ENCODE measurements at regions not wholly inside any gene's neighbourhood (a gene's known extent, or its start where the extent isn't known, plus 50 kb on each side); places are given as distances from the start of the nearest gene placed in this dataset.

DNA sequence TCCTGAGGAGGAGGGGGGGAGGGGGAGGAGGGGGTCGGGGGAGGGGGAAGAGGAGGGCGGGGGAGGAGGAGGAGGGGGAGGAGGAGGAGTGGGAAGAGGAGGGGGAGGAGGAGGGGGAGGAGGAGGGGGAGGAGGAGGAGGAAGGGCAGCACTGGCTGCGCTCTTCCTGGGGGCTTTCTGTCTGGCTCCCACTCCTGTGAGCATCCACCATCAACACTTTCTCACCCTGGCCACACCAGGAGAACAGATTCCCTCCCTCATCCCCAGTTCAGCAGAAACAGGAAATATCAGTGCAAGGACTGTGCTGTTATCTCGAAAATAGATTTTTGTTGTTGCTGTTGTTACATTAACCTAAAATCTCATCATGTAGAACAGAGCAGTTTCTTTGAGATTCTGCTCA lies 530.5 kb downstream of the ACTR3B start:
- H3K27ac ChIP-seq (replicated peaks; ENCODE audit: low read length): no peak overlapping the region
- no peak overlapping the region for H4K8ac ChIP-seq (ENCODE audit: low read depth, low read length)
- H3K4me2 ChIP-seq (ENCODE audit: insufficient read depth, low read length, poor library complexity, severe bottlenecking): no peak overlapping the region
- no peak overlapping the region for H2BK5ac ChIP-seq (ENCODE audit: low read length)
- no peak overlapping the region for H2BK15ac ChIP-seq (ENCODE audit: low read length)
- no peak for DNase-seq (ENCODE audit: low spot score)
- no peak overlapping the region for H2BK12ac ChIP-seq (ENCODE audit: low read length)
- H3K14ac ChIP-seq (ENCODE audit: low read length): no peak overlapping the region
- H3K9me3 ChIP-seq (replicated peaks in 1 of 2; ENCODE audit: control insufficient read depth in 2 of 2, insufficient read depth in 1 of 2, low read depth in 1 of 2, low read length in 2 of 2): no peaks in the 10 kb centered on the region
- no CpG with 5 or more reads among the region's 4 CpGs for WGBS, 2 donors (ENCODE audit: extremely low coverage in 2 of 2, insufficient read length in 2 of 2, insufficient replicate concordance in 1 of 2)
- no peak overlapping the region for H3K4me3 ChIP-seq (ENCODE audit: low read length in 2 of 2)
- H3K79me1 ChIP-seq (ENCODE audit: low read depth, low read length): no peaks in the 10 kb centered on the region
- H2BK120ac ChIP-seq (ENCODE audit: low read depth, low read length): no peak overlapping the region
- no peak overlapping the region for H3K9ac ChIP-seq (ENCODE audit: low read depth, low read length, poor library complexity)
- no peaks in the 10 kb centered on the region for H3K36me3 ChIP-seq (replicated peaks in 1 of 2; ENCODE audit: control insufficient read depth in 2 of 2, insufficient read depth in 2 of 2, low read length in 2 of 2)
- H3K18ac ChIP-seq (ENCODE audit: low read length): no peak overlapping the region
- no peak overlapping the region for H2AK5ac ChIP-seq (ENCODE audit: low read depth, low read length)
- no peak overlapping the region for H3K4ac ChIP-seq (ENCODE audit: low read length)
- H3K23ac ChIP-seq (ENCODE audit: low read depth, low read length, poor library complexity): no peak overlapping the region
- no peak overlapping the region for H4K91ac ChIP-seq (ENCODE audit: low read depth, low read length, poor library complexity)
- H3K4me1 ChIP-seq (ENCODE audit: control insufficient read depth in 2 of 2, insufficient read depth in 1 of 2, low read depth in 1 of 2, low read length in 2 of 2): peaks cover 0 to 4% of the 10 kb centered on the region in 2 donors
- no peaks in the 10 kb centered on the region for H3K27me3 ChIP-seq (ENCODE audit: control insufficient read depth in 3 of 3, insufficient read depth in 3 of 3, low read depth in 1 of 3, low read length in 3 of 3)
- no peak overlapping the region for H2AFZ ChIP-seq (ENCODE audit: low read length)

DNA sequence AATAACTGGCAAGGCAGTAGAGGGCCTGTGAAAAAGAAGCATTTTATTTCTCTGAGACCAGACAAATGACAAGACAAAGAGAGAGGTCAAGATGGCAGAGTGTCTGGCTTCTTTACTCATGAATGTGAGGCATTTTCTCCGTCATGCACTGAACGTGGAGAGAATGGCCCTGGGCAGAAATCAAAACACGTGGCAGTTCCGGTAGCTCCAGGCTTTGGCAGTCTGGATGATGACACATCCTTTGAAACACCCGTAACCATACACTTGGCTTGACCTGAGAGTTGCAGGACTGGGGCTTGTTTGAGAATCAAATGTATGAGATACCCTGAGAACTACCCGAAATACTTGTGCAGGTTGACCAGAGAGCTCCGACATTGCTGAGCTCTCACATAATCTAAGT lies 537.6 kb downstream of the ACTR3B start:
- Histone ChIP-seq H2BK15ac (ENCODE audit: low read length) (no peak overlapping the region), H3K4ac (ENCODE audit: low read length) (no peak overlapping the region), H2BK120ac (ENCODE audit: low read depth, low read length) (no peak overlapping the region), H2AFZ (ENCODE audit: low read length) (no peak overlapping the region), H2AK5ac (ENCODE audit: low read depth, low read length) (no peak overlapping the region), H3K18ac (ENCODE audit: low read length) (no peak overlapping the region), H4K8ac (ENCODE audit: low read depth, low read length) (no peak overlapping the region), H3K9ac (ENCODE audit: low read depth, low read length, poor library complexity) (no peak overlapping the region), H3K27me3 (ENCODE audit: control insufficient read depth in 3 of 3, insufficient read depth in 3 of 3, low read depth in 1 of 3, low read length in 3 of 3) (no peaks in the 10 kb centered on the region), H4K91ac (ENCODE audit: low read depth, low read length, poor library complexity) (no peak overlapping the region), H3K79me1 (ENCODE audit: low read depth, low read length) (no peaks in the 10 kb centered on the region), H3K4me2 (ENCODE audit: insufficient read depth, low read length, poor library complexity, severe bottlenecking) (no peak overlapping the region), H3K27ac (replicated peaks; ENCODE audit: low read length) (no peak overlapping the region), H3K4me1 (ENCODE audit: control insufficient read depth in 2 of 2, insufficient read depth in 1 of 2, low read depth in 1 of 2, low read length in 2 of 2) (peaks cover 0 to 19% of the 10 kb centered on the region in 2 donors), H3K14ac (ENCODE audit: low read length) (no peak overlapping the region), H2BK12ac (ENCODE audit: low read length) (no peak overlapping the region), H3K9me3 (replicated peaks in 1 of 2; ENCODE audit: control insufficient read depth in 2 of 2, insufficient read depth in 1 of 2, low read depth in 1 of 2, low read length in 2 of 2) (no peaks in the 10 kb centered on the region), H3K4me3 (ENCODE audit: low read length in 2 of 2) (no peak overlapping the region), H2BK5ac (ENCODE audit: low read length) (no peak overlapping the region), H3K36me3 (replicated peaks in 1 of 2; ENCODE audit: control insufficient read depth in 2 of 2, insufficient read depth in 2 of 2, low read length in 2 of 2) (no peaks in the 10 kb centered on the region), H3K23ac (ENCODE audit: low read depth, low read length, poor library complexity) (no peak overlapping the region)
- WGBS, 2 donors (ENCODE audit: extremely low coverage in 2 of 2, insufficient read length in 2 of 2, insufficient replicate concordance in 1 of 2): no CpG with 5 or more reads among the region's 7 CpGs
- DNase-seq (ENCODE audit: low spot score): no peak

DNA sequence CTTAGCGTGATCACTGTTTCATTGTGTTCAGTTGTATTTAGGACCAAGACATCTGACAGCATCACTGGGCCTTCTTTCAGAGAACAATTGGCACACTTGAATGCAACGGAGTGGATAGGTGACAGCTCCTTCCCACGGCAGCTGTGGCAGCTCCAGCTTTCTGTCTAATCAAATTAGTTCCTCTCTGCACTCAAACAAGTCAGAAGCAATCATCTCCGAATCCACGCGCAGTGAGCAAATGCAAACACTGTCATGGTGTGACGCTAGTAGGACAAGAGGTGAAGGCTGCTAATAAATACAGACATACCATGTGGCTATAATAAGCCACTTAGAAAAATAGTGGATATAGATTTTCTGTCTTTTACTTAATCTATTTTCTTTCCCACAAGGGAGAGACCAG lies 542.4 kb downstream of the ACTR3B start:
- Histone ChIP-seq H2AFZ (ENCODE audit: low read length) (no peak overlapping the region), H3K4ac (ENCODE audit: low read length) (no peak overlapping the region), H3K14ac (ENCODE audit: low read length) (no peak overlapping the region), H2BK12ac (ENCODE audit: low read length) (no peak overlapping the region), H3K9ac (ENCODE audit: low read depth, low read length, poor library complexity) (no peak overlapping the region), H4K8ac (ENCODE audit: low read depth, low read length) (no peak overlapping the region), H3K27me3 (ENCODE audit: control insufficient read depth in 3 of 3, insufficient read depth in 3 of 3, low read depth in 1 of 3, low read length in 3 of 3) (no peaks in the 10 kb centered on the region), H3K4me1 (ENCODE audit: control insufficient read depth in 2 of 2, insufficient read depth in 1 of 2, low read depth in 1 of 2, low read length in 2 of 2) (peaks cover 0 to 22% of the 10 kb centered on the region in 2 donors), H3K4me3 (ENCODE audit: low read length in 2 of 2) (no peak overlapping the region), H2BK15ac (ENCODE audit: low read length) (no peak overlapping the region), H3K79me1 (ENCODE audit: low read depth, low read length) (no peaks in the 10 kb centered on the region), H3K23ac (ENCODE audit: low read depth, low read length, poor library complexity) (no peak overlapping the region), H2AK5ac (ENCODE audit: low read depth, low read length) (no peak overlapping the region), H3K4me2 (ENCODE audit: insufficient read depth, low read length, poor library complexity, severe bottlenecking) (no peak overlapping the region), H4K91ac (ENCODE audit: low read depth, low read length, poor library complexity) (no peak overlapping the region), H3K9me3 (replicated peaks in 1 of 2; ENCODE audit: control insufficient read depth in 2 of 2, insufficient read depth in 1 of 2, low read depth in 1 of 2, low read length in 2 of 2) (no peaks in the 10 kb centered on the region), H3K27ac (replicated peaks; ENCODE audit: low read length) (peak overlapping the region; percentile 17), H3K18ac (ENCODE audit: low read length) (no peak overlapping the region), H2BK120ac (ENCODE audit: low read depth, low read length) (no peak overlapping the region), H3K36me3 (replicated peaks in 1 of 2; ENCODE audit: control insufficient read depth in 2 of 2, insufficient read depth in 2 of 2, low read length in 2 of 2) (no peaks in the 10 kb centered on the region), H2BK5ac (ENCODE audit: low read length) (no peak overlapping the region)
- WGBS, 2 donors (ENCODE audit: extremely low coverage in 2 of 2, insufficient read length in 2 of 2, insufficient replicate concordance in 1 of 2): no CpG with 5 or more reads among the region's 7 CpGs
- peak; percentile 33 for DNase-seq (ENCODE audit: low spot score)

DNA sequence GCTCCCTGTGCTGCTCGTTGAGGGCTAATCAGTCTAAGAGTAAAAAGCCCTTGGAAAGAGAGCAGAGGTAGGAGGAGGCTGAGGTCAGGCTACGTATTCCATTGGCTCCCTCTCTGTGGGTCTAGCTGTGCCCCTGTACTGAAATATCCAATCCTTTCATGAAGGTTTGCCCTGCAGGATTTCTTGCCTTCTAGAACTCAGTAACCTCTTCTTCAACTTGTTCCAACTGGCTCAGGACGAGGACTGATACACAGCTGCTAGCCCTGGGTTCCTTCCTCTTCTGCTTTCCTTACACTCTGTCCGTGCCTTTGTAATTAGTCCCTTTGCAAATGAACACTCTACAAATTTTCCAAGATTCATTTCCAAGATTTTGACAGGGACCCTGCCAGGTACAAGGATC lies 560.5 kb downstream of the ACTR3B start:
- Histone ChIP-seq H2AFZ (ENCODE audit: low read length) (no peak overlapping the region), H2BK15ac (ENCODE audit: low read length) (no peak overlapping the region), H3K27ac (replicated peaks; ENCODE audit: low read length) (no peak overlapping the region), H3K4me3 (ENCODE audit: low read length in 2 of 2) (no peak overlapping the region), H3K9ac (ENCODE audit: low read depth, low read length, poor library complexity) (no peak overlapping the region), H3K4me1 (ENCODE audit: control insufficient read depth in 2 of 2, insufficient read depth in 1 of 2, low read depth in 1 of 2, low read length in 2 of 2) (no peaks in the 10 kb centered on the region), H3K9me3 (replicated peaks in 1 of 2; ENCODE audit: control insufficient read depth in 2 of 2, insufficient read depth in 1 of 2, low read depth in 1 of 2, low read length in 2 of 2) (no peaks in the 10 kb centered on the region), H3K79me1 (ENCODE audit: low read depth, low read length) (no peaks in the 10 kb centered on the region), H3K14ac (ENCODE audit: low read length) (no peak overlapping the region), H2BK12ac (ENCODE audit: low read length) (no peak overlapping the region), H3K18ac (ENCODE audit: low read length) (no peak overlapping the region), H2BK120ac (ENCODE audit: low read depth, low read length) (no peak overlapping the region), H3K4ac (ENCODE audit: low read length) (no peak overlapping the region), H4K91ac (ENCODE audit: low read depth, low read length, poor library complexity) (no peak overlapping the region), H3K23ac (ENCODE audit: low read depth, low read length, poor library complexity) (no peak overlapping the region), H4K8ac (ENCODE audit: low read depth, low read length) (no peak overlapping the region), H3K4me2 (ENCODE audit: insufficient read depth, low read length, poor library complexity, severe bottlenecking) (no peak overlapping the region), H2AK5ac (ENCODE audit: low read depth, low read length) (no peak overlapping the region), H3K27me3 (ENCODE audit: control insufficient read depth in 3 of 3, insufficient read depth in 3 of 3, low read depth in 1 of 3, low read length in 3 of 3) (no peaks in the 10 kb centered on the region), H3K36me3 (replicated peaks in 1 of 2; ENCODE audit: control insufficient read depth in 2 of 2, insufficient read depth in 2 of 2, low read length in 2 of 2) (no peaks in the 10 kb centered on the region), H2BK5ac (ENCODE audit: low read length) (no peak overlapping the region)
- no CpG with 5 or more reads among the region's 4 CpGs for WGBS, 2 donors (ENCODE audit: extremely low coverage in 2 of 2, insufficient read length in 2 of 2, insufficient replicate concordance in 1 of 2)
- DNase-seq (ENCODE audit: low spot score): no peak

Data from neuronal stem cell (in vitro differentiated cells).